GM12878 (cell line): ENCODE measurements at regions not wholly inside any gene's neighbourhood (a gene's known extent, or its start where the extent isn't known, plus 50 kb on each side); places are given as distances from the start of the nearest gene placed in this dataset.
A peak's percentile ranks its signal among the peaks of the same experiment; 100 is the strongest.

ENCODE experiments used
- ATAC-seq: fragments of 200-7000 bp; cut with Tn5 transposase; 3 replicates; pipeline ENCODE4 v1.9.1; 2020; ENCODE audit warnings: mild to moderate bottlenecking, moderate library complexity
- BruUV-seq: library from RNA; stranded (reverse); fragments of 400-500 nt; replicated peaks from 2 replicates; lab custom pipeline; 2021; lab: Mats Ljungman, UMichigan
- CTCF ChIA-PET: fragments of 300-600 bp; sonication (Branson Sonifier 250); formaldehyde crosslinking; extraction: SDS; loops from one replicate; lab custom pipeline; 2021; ENCODE audit warnings: inconsistent platforms; lab: Yijun Ruan, JAX
- POLR2A ChIA-PET: fragments of 350-600 bp; formaldehyde crosslinking; extraction: SDS; loops from one replicate; lab custom pipeline; 2021; ENCODE audit warnings: inconsistent platforms; lab: Charles Lee
- RAD21 ChIA-PET: fragments of 300-600 bp; sonication (Branson Sonifier 250); formaldehyde crosslinking; loops from one replicate; lab custom pipeline; 2023; ENCODE audit warnings: antibody characterized with exemption; ENCODE audit not compliant: unreplicated experiment; lab: Charles Lee
- SMC1A ChIA-PET: fragments of 300-600 bp; sonication (Branson Sonifier 250); formaldehyde crosslinking; loops from one replicate; lab custom pipeline; 2023; ENCODE audit not compliant: unreplicated experiment, uncharacterized antibody; lab: Charles Lee
- DNase-seq: peaks from one replicate; pipeline ENCODE4 v3.0.0-alpha.2; 2011; ENCODE audit warnings: low read depth, low spot score
- FAIRE-seq: peaks from 3 replicates; lab custom pipeline; 2011; peaks lifted over from hg19 to GRCh38; lab: Jason Lieb, UNC
- H2AFZ ChIP-seq: 2 replicates; pipeline ENCODE4 v1.6.0; 2011; ENCODE audit warnings: low read depth, low read length, control low read depth; ENCODE audit not compliant: control insufficient read depth
- H3K27ac ChIP-seq: 2 replicates; pipeline ENCODE4 v1.5.1; 2011; ENCODE audit warnings: control low read depth; ENCODE audit not compliant: control insufficient read depth, insufficient read depth
- H3K27me3 ChIP-seq, 2 experiments: replicated peaks in 1 of 2; 2 replicates each; pipeline versions ENCODE4 v1.6.0 to v1.6.1; 2011; ENCODE audit warnings: low read length in 1 of 2; ENCODE audit not compliant: control insufficient read depth in 2 of 2, insufficient read depth in 2 of 2
- H3K36me3 ChIP-seq, 2 experiments: 2 replicates each; pipeline ENCODE4 v1.5.1; 2011; ENCODE audit warnings: low read length in 1 of 2; ENCODE audit not compliant: control insufficient read depth in 2 of 2, insufficient read depth in 2 of 2
- H3K4me1 ChIP-seq: 2 replicates; pipeline ENCODE4 v1.6.1; 2011; ENCODE audit warnings: mild to moderate bottlenecking, low read length, moderate library complexity, mixed read lengths; ENCODE audit not compliant: control insufficient read depth, insufficient read depth
- H3K4me2 ChIP-seq: 2 replicates; pipeline ENCODE4 v1.6.0; 2011; ENCODE audit warnings: control low read depth; ENCODE audit not compliant: control insufficient read depth, insufficient read depth
- H3K4me3 ChIP-seq: fragments of 200-600 bp; sonication (generic); 2 replicates; pipeline ENCODE4 v1.5.1; 2016
- H3K79me2 ChIP-seq: 2 replicates; pipeline ENCODE4 v1.6.0; 2011; ENCODE audit warnings: low read length; ENCODE audit not compliant: control insufficient read depth, insufficient read depth
- H3K9ac ChIP-seq: 2 replicates; pipeline ENCODE4 v1.8.0; 2011; ENCODE audit warnings: low read length, control low read depth, mixed read lengths; ENCODE audit not compliant: control insufficient read depth, insufficient read depth
- H3K9me3 ChIP-seq: replicated peaks from 3 replicates; pipeline ENCODE4 v1.5.1; 2011; ENCODE audit warnings: mild to moderate bottlenecking, low read length; ENCODE audit not compliant: control insufficient read depth, insufficient read depth
- H4K20me1 ChIP-seq: 2 replicates; pipeline ENCODE4 v1.6.0; 2011; ENCODE audit not compliant: control insufficient read depth, insufficient read depth
- CEBPZ ChIP-seq: fragments of 150-350 bp; IDR thresholded peaks from 2 replicates; pipeline ENCODE4 v1.6.1; 2016; ENCODE audit warnings: low read depth, low read length
- NFXL1 ChIP-seq: fragments of 450-650 bp; IDR thresholded peaks from 2 replicates; pipeline ENCODE4 v1.6.1; 2017; ENCODE audit warnings: antibody characterized with exemption, mild to moderate bottlenecking, borderline replicate concordance
- PAX8 ChIP-seq: fragments of 450-650 bp; IDR thresholded peaks from 2 replicates; pipeline ENCODE4 v1.6.1; 2017; ENCODE audit warnings: mild to moderate bottlenecking, moderate library complexity
- SMAD1 ChIP-seq: fragments of 450-650 bp; IDR thresholded peaks from 2 replicates; pipeline ENCODE4 v1.6.1; 2018; ENCODE audit warnings: mild to moderate bottlenecking, low read depth; ENCODE audit not compliant: partially characterized antibody
- SPI1 ChIP-seq: IDR thresholded peaks from 2 replicates; pipeline ENCODE4 v1.6.1; 2011; ENCODE audit warnings: low read depth, mild to moderate bottlenecking, low read length, moderate library complexity, borderline replicate concordance; ENCODE audit not compliant: insufficient read depth
- ZBTB40 ChIP-seq: fragments of 450-650 bp; IDR thresholded peaks from 2 replicates; pipeline ENCODE4 v1.6.1; 2016; ENCODE audit warnings: mild to moderate bottlenecking, moderate library complexity, borderline replicate concordance
- WGBS: methylation state at CpG from one replicate; pipeline ENCODE4 v1.1.6; 2016; ENCODE audit warnings: low lambda C conversion rate; ENCODE audit not compliant: insufficient replicate concordance, insufficient coverage; ENCODE audit errors: missing lambda C conversion rate; 5-methylcytosine and 5-hydroxymethylcytosine counted together
- in situ Hi-C: fragments of 300-500 bp; cut with MboI; formaldehyde crosslinking; loops from 9 replicates; pipeline ENCODE4 v1.14.3; 2018; ENCODE audit warnings: mixed read lengths
- intact Hi-C: fragments of 100-400 bp; cut with micrococcal nuclease; formaldehyde crosslinking; loops from one replicate; pipeline ENCODE4 v1.14.2; 2022; ENCODE audit not compliant: unreplicated experiment

GRCh38 chr20:53876956-53877355 lies 193.4 kb downstream of the BCAS1 start (continued):
- TF ChIP-seq CEBPZ (no peak), ZBTB40 (no peak), PAX8 (no peak)
- TF ChIP-seq, all 136 proteins: peak for 0

- no peaks in the 10 kb centered on the region; the same call in 2 of the 3 replicates for H3K9me3 ChIP-seq
- H3K36me3 ChIP-seq: no peaks in the 10 kb centered on the region
- H2AFZ ChIP-seq: no peak overlapping the region
- FAIRE-seq: no peak
- WGBS: 95% methylated on average over 8 of the region's 8 CpGs
- RAD21 ChIA-PET: no interaction called here
- intact Hi-C loops (no loop called here), in situ Hi-C loops (no loop called here)
- H3K4me1 ChIP-seq: peaks cover 31% of the 10 kb centered on the region
- no peak for ATAC-seq
- H3K27me3 ChIP-seq: no peaks in the 10 kb centered on the region
- H3K4me2 ChIP-seq: no peak overlapping the region
- no peak for TF ChIP-seq SPI1
- TF ChIP-seq NFXL1: peak; percentile 45; the same call in 1 of the 2 replicates
- TF ChIP-seq SMAD1: no peak
- no peak overlapping the region for H3K4me3 ChIP-seq
- no peak overlapping the region for H3K9ac ChIP-seq
- H4K20me1 ChIP-seq: no peaks in the 10 kb centered on the region
- no peak for DNase-seq
- CTCF ChIA-PET: interaction anchor here (1.2 kb wide), 1 partner anchor 20 kb away, joined by 3 read pairs; no protein-coding TSS in a partner anchor
- no peaks in the 10 kb centered on the region for H3K79me2 ChIP-seq
- POLR2A ChIA-PET: interaction anchor here (0.6 kb wide), 1 partner anchor 230 kb away, joined by 3 read pairs; no protein-coding TSS in a partner anchor
- H3K27ac ChIP-seq: no peak overlapping the region
- BruUV-seq: no TSS peak
- SMC1A ChIA-PET: interaction anchor here (1.0 to 7.6 kb wide), 2 partner anchors 15 to 41 kb away, joined by 4 to 49 read pairs; no protein-coding TSS in a partner anchor
Observed at GRCh38 chr20:53876470-53876869, 193.9 kb downstream of the BCAS1 start.
